HG02798 (cell line): ENCODE measurements at regions not wholly inside any gene's neighbourhood (a gene's known extent, or its start where the extent isn't known, plus 50 kb on each side); places are given as distances from the start of the nearest gene placed in this dataset.
"Not testable (repeated sequence)": the region's sequence is repeated elsewhere in the genome, so short reads cannot be mapped to it uniquely, and the experiment has no call there.

ENCODE experiments used
- ATAC-seq: cut with Tn5 transposase; IDR thresholded peaks from one replicate; pipeline ENCODE4 v1.9.1; 2021; ENCODE audit warnings: mild to moderate bottlenecking; ENCODE audit not compliant: unreplicated experiment, poor library complexity

DNA sequence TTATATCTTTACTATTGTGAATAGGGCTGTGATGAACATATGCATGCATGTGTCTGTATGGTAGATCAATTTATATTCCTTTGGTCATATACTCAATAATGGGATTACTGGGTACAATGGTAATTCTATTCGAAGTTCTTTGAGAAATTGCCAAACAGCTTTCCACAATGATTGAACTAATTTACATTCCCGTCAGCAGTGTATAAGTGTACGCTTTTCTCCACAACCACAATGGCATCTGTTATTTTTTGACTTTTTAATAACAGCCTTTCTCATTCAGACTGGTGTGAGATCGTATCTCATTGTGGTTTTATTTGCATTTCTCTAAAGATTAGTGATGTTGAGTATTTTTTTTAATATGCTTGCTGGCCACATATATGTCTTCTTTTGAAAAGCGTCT, 439.4 kb upstream of the KLHL4 start:
- ATAC-seq: no peak

DNA sequence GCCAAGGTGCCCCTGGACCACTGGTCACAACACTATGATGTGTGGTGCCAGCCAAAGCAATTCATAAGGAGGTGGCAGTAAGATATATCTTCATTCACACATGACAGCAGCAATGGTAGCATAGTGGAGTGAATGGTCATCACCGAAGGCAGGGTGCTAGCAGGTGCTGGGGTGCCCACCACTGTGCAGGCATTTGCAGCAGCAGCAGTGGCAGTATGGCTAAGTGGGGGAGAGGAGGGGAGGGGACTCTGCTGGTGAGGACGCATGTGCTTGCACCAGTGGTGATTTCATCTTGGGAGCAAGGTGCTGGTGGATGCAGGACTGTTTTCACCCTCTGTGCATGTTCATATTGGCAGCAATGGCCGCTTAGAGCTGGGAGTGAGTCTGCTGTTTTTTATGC, 419.1 kb upstream of the KLHL4 start:
- no peak for ATAC-seq

DNA sequence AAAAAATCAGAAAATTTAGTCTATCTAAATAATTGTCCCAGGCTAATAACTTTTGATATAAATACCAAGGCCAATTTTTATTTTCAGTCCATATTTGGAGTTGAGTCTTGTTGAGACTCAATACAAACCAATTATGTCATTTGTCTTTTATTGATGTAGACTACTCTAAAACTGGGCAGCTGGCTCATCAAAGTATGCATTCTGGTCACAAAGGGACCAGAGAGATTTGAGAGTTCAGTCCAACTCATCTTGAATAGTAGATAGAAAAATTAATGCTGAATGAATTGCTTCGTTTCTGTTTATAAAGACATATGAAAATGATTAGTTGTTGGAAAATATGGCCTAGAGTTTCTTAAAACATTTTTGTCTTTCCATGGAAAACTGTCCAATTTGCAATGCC, 412.5 kb upstream of the KLHL4 start:
- ATAC-seq: no peak

DNA sequence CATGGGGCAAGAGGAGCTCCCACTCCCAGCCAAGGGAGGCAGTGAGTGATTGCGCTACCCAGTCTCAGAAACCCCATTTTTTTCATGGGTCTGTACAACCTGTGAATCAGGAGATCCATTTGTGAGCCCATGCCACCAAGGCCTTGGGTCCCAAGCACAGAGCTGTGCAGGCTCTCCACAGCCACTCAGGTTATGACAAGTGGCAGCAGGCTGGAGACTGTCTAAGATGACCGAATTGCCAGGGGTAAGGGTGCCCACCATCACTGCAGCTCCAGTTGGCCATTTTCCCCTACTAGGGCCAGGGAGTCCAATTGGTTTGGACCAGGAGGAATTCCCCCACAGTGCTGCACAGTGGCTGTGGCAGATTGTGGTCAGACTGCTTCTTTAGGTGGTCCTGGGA, 407.5 kb upstream of the KLHL4 start:
- ATAC-seq: no peak

DNA sequence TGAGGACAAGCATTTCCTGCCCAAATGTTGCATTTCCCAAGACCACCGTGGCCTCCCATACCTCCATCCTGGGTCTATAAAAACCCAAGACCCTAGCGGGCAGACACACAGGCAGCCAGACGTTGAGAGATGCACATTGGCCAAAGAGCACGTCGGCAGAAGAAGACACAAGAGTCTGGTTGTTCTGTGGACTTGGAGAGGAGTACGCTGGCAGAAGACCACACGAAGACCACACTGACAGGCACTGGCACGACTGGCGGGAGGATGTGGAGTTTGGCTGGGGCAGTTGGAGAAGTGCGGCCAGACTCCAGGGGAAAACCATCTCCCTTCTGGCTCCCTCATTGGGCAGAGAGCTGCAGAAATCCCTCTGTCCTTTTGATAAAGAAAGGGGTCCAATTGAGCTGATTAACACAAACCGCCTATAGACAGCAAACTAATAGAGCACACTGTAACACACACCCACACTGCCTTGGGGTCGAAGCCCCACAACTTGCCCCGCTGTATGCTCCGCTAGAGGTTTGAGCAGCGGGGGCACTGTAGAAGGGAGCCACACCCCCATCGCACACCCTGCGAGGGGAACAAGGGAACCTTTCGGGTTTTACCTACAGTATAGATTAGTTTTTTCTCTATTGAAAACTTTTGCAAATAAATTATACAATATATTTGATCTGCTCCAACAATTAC, 376.7 kb upstream of the KLHL4 start:
- ATAC-seq: no peak

DNA sequence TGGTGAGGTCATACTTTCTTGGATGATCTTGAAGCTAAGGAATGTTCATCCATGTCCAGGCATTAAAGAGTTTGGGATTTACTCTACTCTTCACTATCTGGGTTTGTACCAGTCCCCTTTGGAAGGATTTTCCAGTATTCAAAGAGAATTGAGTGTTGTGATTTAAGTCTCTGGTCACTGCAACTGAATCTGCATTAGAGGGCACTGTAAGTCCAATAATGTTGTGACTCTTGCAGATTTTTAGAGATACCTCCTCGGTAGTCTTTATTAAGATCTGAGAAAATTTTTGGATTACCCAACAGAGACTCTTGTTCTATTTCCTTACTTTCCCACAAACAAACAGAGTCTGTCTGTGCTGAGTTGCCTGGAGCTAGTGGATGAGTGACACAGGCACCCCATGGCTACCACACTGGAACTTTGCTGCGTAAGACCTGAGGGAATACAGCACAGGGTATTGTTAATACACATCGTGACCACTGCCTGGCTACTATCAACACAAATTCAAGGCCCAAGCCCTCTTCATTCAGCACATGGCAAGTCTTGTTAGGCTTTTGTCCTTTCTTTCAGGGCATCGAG, 357.1 kb upstream of the KLHL4 start:
- ATAC-seq: no peak

DNA sequence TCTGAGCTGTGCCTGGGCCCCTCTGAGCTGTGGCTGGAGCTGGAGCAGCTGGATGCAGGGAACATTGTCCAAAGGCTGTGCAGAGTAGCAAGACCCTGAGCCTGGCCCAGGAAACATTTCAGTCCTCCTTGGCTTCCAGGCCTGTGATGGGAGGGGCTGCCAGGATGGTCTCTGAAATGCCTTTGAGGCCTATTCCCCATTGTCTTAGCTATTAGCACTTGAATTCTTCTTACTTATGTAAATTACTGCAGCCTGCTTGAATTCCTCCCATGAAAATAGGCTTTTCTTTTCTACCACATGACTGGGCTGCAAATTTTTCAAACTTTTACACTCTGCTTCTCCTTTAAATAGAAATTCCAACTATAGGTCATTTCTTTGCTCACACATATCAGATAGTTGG, 349.8 kb upstream of the KLHL4 start:
- ATAC-seq: no peak

DNA sequence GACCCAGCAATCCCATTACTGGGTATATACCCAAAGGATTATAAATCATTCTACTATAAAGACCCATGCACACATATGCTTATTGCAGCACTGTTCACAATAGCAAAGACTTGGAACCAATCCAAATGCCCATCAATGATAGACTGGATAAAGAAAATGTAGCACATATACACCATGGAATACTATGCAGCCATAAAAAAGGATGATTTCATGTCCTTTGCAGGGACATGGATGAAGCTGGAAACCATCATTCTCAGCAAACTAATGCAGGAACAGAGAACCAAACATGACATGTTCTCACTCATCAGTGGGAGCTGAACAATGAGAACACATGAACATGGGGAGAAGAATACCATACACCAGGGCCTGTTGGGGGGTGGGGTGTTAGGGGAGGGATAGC, 339.6 kb upstream of the KLHL4 start:
- ATAC-seq: not testable (repeated sequence)
